Stimulated activated naive CD8-positive, alpha-beta T cell treated with anti-CD3 and anti-CD28 coated beads, Interleukin-15, Interleukin-2, amounts not matched to agents 100 U/mL and 50 U/mL, for 24 hours (primary cell): ENCODE measurements at regions not wholly inside any gene's neighbourhood (a gene's known extent, or its start where the extent isn't known, plus 50 kb on each side); places are given as distances from the start of the nearest gene placed in this dataset.
"Not testable (repeated sequence)": the region's sequence is repeated elsewhere in the genome, so short reads cannot be mapped to it uniquely, and the experiment has no call there.

Experiments
- ATAC-seq: fragments of 150-1000 bp; cut with Tn5 transposase; one replicate; pipeline ENCODE4 v1.10.0; 2021
- DNase-seq: peaks from one replicate; pipeline ENCODE4 v3.0.0; 2021

DNA sequence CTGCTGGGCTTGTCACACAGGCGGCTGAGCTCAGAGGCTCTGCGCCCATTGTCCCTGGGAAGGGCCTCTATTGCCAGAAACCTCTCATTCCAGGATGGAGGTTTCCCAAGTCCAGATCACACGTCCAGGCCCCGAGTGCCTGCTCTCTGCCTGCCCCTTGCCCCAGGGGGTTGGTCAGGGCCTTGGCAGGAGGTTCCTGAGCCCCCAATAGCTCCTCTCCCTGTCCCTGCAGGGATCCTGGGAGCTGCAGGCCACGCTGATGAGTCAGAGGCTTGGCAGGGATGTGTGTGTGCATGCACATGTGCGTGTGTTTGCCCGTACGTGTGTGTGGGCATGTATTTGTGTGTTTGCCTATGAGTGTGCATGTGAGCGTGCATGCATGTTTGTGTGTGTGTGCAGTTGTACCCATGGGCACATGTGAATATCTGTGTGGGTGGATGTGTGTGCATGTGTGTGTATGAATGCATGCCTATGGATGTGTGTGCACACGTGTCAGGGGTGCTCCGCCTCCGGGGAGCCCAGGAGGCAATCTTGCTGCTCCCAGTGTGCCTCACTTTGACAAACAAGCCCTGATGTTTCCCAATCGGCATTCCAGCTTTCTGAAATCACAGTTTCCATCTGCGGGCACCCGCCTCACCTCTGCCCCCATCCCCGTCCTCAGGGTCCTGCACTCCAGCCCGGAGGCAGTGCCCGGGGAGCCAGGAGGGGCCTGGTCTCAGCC lies 98.4 kb upstream of the GSE1 start:
- DNase-seq: no peak
- no peak for ATAC-seq

DNA sequence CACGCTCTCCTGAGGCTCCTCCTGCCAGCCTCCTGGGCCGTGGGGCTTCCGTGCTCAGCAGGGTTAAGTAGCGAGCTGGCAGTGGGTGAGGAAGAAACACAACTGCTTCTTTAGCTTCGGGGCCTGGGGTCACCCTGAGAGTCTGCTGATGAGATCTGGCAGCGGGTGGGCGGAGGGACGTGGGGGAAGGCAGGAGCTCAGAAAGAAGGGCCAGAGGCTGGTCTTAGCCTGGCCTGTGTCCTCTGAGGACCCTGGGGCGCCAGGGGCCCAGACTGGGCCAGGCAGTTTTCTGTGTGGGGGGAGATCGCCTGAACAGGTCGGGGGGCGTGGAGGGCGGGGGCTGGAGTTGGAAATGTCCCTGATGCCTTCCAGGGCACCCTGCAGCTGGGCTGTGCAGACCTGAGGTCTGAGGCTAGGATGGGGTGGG lies 97.8 kb upstream of the GSE1 start:
- DNase-seq (no peak), ATAC-seq (no peak)

DNA sequence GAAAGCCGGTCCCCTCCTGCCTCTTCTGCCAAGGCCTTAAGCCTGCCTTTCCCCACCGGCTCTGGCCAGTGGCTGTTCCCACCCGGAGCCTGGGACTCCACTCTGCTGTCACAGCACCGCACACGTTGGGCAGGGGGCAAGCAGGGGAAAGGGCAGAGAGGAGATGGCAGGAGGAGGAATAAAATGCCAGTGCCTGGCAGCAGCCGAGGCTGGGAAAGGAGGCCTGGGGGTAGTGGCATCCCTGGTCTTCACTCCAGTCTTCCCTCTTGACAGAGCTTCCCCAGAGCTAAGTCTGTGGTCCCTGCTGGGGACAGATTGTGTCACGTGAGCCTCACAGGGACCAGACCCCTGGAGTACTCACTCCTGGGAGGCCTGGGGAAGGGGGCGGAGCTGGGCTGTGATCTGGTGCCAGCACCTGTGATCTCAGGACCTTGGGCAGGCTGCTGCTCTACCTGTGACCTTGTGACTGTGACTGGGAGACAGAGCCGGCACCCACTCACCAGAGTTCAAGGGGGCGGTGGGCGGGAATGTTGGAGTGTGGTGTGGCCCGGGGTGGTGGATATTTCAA lies 97.2 kb upstream of the GSE1 start:
- ATAC-seq: no peak
- no peak for DNase-seq

- ATAC-seq (no peak), DNase-seq (no peak)
These were observed 96.0 kb upstream of the GSE1 start for GRCh38 chr16:85517154-85517553.

GRCh38 chr16:85517563-85518179 lies 95.5 kb upstream of the GSE1 start:
- ATAC-seq (no peak), DNase-seq (no peak)

DNA sequence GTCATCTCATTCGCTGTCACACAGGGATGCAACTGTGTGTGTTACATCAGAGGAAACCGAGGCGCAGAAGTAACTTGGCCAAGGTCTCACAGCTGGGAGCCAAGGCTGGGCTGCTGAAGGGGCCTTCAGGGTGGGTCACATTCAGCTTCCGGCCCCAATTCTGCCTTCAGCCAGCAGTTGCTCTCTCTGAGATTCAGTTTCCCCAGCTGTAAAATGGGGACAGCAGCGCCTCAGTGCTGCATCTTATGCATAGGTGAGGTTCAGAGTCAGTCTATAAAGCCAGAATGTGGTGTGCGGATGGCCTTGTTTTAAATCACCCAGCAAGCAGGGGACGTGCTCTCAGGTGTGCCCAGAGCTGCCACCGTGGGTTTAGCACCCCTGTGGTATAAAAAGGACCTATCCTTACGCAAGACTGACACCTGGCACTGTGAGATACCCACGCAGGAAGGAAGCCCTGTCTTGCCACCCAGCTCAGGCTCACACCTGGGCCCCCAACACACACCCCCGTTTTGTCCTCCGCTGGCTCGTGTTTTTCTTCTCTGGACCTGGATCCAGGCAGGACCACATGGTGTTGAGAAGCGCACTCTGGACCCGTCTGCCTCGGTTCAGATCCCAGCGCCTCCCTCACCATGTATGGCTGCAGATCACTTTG lies 94.6 kb upstream of the GSE1 start:
- ATAC-seq (no peak), DNase-seq (no peak)

DNA sequence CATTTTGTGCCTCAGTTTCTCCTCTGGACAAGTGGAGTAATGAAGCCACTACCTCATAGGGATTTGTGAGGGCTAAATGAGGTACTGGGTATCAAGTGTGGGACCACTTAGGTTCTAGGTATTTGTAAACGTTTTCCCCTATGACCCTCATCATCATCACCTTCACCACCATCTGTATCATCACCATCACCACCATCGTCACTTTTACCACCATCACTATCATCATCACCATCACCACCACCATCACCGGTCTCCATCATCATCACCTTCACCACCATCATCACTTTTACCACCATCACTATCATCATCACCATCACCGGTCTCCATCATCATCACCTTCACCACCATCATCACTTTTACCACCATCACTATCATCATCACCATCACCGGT lies 94.1 kb upstream of the GSE1 start:
- not testable (repeated sequence) for ATAC-seq, DNase-seq

DNA sequence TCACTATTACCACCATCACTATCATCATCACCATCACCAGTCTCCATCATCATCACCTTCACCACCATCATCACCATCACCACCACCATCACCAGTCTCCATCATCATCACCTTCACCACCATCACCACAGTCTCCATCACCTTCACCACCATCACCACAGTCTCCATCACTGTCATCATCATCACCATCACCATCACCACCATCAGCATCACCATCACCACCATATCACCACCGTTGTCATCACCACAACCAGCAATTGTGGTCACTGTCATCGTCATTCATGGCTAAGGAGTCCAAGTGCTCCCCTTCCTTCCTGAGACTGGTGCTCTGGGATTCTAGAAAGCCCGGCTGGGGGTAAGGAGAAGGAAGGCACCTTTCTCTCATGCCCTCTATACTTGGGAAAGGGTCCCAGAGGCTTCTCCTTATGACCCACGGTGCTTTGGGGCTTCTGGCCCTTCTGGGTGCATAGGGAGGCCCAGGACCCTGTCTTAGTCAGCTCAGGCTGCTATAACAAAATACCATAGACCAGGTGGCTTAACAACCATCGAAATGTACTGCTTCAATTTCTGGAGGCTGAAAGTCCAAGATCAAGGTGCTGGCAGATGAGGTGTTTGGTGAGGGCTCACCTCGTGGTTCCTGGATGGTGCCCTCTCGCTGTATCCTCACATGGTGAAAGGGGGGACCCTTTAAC lies 93.4 kb upstream of the GSE1 start:
- ATAC-seq: no peak
- DNase-seq: no peak

GRCh38 chr16:85520853-85521521 lies 92.1 kb upstream of the GSE1 start:
- DNase-seq (no peak), ATAC-seq (no peak)

- ATAC-seq: no peak
- no peak for DNase-seq
These were observed 91.4 kb upstream of the GSE1 start for GRCh38 chr16:85521552-85522307.

DNA sequence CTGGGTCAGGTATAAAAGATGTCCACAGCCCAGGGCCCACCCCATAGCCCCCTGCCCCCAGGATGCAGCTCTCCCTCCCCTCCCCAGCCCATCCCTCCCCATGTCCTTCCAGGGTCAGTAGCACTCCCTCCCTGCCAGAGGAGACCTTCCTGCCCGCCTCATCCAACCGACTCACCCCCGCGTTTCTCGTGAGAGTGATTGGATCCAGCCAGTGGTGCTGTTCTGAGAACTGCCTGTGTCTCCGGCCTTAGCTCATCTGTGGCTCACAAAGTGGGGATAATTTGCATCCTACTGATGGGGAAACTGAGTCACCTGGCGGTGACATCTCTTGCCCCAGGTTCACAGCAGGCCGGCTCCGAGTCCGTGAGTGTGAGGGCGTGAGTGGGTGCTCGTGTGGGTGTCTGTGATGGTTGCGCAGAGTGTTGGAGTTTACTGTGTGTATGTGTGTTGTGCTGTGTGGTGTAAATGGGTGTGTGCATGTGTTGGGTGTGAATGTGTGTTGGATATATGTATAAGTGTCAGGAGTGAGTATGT lies 90.7 kb upstream of the GSE1 start:
- no peak for DNase-seq
- ATAC-seq: no peak

DNA sequence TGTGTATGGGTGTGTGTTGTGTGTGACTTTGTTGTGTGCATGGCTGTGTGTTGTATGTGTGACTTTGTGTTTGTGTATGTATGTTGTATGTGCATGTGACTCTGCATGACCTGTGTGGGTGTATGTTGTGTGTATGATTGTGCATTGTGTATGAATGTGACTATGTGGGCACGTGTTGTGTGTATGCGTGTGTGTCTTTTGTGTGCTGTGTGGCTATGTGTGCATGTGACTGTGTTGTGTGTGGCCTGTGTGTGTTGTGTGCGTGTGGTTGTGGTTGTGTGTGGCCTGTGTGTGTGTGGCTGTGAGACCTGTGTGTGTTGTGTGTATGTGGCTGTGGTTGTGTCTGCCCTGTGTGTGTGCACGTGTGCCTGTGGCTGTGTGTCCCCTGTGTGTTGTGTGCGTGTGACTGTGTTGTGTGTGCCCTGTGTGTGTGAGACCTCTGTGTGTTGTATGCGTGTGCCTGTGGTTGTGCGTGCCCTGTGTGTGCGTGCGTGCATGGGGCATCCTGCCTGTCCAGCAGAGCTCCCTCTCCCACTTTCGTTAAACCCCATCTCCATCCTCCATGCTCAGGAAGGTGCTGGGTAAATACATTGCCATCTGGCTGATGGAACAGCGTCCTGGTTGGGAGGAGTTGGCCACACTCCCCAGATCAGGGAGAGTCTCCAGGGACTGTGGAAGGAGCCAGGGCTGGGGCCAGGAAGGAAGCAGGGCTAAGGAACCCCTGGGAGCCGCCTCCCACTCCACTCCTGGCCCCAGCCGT lies 90.1 kb upstream of the GSE1 start:
- DNase-seq (no peak), ATAC-seq (no peak)

- DNase-seq: no peak
- no peak for ATAC-seq
These were observed 89.3 kb upstream of the GSE1 start for GRCh38 chr16:85523602-85524364.

- ATAC-seq (no peak), DNase-seq (no peak)
These were observed 88.8 kb upstream of the GSE1 start for GRCh38 chr16:85524365-85524629.

- no peak for ATAC-seq
- no peak for DNase-seq
These were observed 88.3 kb upstream of the GSE1 start for GRCh38 chr16:85524630-85525419.

DNA sequence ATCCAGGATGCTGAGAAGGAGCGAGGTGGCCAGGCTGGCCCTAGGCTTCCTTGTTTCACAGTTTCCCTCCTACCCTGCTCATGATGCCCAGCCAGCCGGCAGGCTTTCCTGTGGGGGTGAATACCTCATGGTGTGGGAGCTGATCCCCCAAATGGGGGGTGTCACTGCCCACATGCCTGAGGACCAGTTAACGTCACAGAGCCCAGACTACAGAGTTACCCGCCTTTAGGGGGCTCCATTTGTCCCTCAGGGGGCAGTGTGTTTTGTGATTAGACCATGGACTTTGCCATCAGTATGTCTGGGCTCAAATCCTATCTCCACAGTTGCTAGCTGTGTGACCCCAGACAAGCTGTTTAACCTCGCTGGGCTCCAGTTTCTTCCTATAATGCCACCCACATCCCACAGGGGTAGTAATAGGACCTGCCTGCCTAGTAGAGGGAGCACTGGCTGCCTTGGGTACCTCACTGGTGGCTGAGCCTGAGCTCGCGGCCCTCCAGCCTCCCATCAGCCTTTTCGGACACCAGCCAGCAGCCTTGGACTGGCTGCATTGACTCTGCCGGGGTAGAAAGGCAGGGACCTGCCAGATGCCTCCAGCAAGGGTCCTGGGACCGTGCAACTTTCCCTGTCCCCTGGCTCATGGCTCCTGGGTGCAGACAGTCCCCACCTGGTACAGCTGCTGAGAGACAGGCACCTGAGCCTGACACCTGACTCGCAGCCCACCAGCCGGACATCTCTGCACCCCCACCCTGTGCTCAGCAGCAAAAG lies 87.5 kb upstream of the GSE1 start:
- ATAC-seq: no peak
- DNase-seq: no peak

DNA sequence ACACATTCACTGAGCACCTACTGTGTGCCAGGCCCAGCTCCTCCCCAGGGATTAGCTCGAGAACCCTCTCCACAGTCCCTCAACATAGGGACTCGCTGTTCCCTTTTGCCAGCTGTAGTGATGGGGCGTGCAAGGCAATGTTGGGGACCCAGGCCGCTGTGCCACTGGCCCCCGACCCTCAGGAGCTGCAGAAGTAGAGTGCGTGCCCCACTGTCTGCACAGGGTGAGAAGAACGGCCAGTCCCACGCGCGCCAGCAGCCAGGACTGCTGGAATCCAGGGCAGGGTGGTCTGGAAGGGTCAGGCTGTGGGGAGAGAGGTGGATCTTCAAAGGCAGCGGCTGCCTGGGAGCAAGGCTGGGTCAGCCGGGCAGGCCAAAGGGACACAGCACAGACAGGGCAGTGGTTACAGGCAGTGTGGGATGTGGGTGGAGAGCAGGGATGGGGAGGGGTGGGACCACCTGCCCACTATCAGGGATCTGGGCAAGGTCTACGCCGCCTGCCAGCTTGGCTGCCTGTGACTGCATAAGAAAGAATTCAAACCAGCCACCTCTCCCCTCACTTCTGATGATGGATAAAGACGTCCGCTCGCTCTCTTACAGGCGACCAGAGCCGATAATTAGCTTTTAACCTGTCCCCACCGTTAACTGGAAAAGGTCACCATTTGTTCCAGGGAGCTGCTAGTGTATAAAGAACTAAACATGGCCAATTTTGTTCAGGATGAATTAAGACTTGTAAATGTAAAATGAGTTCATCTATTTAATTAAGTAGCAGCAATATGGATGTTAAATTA lies 86.7 kb upstream of the GSE1 start:
- no peak for DNase-seq
- ATAC-seq: no peak
